CD4-positive, alpha-beta T cell treated with Interferon alpha-2 for 1 hour (primary cell): ENCODE measurements at regions not wholly inside any gene's neighbourhood (a gene's known extent, or its start where the extent isn't known, plus 50 kb on each side); places are given as distances from the start of the nearest gene placed in this dataset.

Source experiments
- DNase-seq, 2 donors: peaks; one replicate each; pipeline ENCODE4 v3.0.0-alpha.2; 2020 to 2022

DNA sequence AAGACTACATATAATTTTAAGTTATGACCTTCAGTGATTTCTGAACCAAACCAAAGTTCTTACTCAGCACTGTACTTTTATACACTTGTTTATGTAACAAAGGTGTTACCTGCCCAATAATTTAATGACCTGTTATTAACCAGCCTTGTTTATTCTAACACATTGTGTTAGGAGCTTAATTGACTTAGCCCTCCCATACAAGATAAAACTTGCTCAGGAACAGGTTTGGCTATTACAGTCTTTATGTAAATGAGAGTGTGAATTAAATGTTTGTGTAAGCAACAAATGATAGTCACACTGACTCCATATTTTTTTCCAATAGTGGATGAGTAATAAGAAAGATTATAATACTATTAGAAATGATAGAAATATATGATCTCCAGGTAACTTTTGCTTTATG, 51.8 kb upstream of the MYCBP2 start:
- DNase-seq, result no peak

DNA sequence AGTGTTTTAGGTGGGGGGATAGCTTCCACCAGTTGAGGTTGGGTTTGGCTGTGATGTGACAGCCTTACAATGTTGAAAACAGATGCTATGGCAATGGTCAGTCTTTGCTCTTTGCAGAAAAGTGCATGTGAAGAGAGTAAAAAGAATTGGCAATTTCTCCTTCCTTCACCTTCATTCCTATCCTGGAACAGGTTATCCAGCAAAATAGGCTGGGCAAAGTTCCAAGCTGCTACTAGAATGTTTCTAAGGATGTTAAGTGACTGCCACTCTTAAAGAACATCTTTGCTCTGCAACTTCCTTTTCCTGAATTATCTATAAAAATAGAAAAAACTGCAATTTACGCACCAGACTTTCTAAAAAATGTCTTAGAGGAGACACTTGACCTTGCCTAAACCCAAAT, 50.1 kb upstream of the MYCBP2 start:
- DNase-seq, result no peak
